ENCODE measurements at regions not wholly inside any gene's neighbourhood (a gene's known extent, or its start where the extent isn't known, plus 50 kb on each side); places are given as distances from the start of the nearest gene placed in this dataset.

- H3K36me3 Mint-ChIP-seq, result peaks cover 22% of the 10 kb centered on the region
- no peak overlapping the region for H3K27ac Mint-ChIP-seq
- TF ChIP-seq, protein P1, sequence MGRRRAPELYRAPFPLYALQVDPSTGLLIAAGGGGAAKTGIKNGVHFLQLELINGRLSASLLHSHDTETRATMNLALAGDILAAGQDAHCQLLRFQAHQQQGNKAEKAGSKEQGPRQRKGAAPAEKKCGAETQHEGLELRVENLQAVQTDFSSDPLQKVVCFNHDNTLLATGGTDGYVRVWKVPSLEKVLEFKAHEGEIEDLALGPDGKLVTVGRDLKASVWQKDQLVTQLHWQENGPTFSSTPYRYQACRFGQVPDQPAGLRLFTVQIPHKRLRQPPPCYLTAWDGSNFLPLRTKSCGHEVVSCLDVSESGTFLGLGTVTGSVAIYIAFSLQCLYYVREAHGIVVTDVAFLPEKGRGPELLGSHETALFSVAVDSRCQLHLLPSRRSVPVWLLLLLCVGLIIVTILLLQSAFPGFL (CRISPR knock-in tag; IDR thresholded peaks at IDR 0.05; ENCODE audit: borderline replicate concordance), result no peak
- TF ChIP-seq NR3C1 (CRISPR knock-in tag; conservative IDR thresholded peaks at IDR 0.05; ENCODE audit: low read depth) (no peak), ZNF232 (CRISPR knock-in tag; IDR thresholded peaks at IDR 0.05) (no peak), KAT7 (CRISPR knock-in tag; IDR thresholded peaks at IDR 0.05; ENCODE audit: borderline replicate concordance) (no peak), E2F4 (CRISPR knock-in tag; IDR thresholded peaks at IDR 0.05; ENCODE audit: borderline replicate concordance, low read depth) (no peak), IRF2 (CRISPR knock-in tag; IDR thresholded peaks at IDR 0.05; ENCODE audit: borderline replicate concordance, low read depth) (no peak), ATF6 (CRISPR knock-in tag; IDR thresholded peaks at IDR 0.05) (no peak)
- TF ChIP-seq, protein P2, sequence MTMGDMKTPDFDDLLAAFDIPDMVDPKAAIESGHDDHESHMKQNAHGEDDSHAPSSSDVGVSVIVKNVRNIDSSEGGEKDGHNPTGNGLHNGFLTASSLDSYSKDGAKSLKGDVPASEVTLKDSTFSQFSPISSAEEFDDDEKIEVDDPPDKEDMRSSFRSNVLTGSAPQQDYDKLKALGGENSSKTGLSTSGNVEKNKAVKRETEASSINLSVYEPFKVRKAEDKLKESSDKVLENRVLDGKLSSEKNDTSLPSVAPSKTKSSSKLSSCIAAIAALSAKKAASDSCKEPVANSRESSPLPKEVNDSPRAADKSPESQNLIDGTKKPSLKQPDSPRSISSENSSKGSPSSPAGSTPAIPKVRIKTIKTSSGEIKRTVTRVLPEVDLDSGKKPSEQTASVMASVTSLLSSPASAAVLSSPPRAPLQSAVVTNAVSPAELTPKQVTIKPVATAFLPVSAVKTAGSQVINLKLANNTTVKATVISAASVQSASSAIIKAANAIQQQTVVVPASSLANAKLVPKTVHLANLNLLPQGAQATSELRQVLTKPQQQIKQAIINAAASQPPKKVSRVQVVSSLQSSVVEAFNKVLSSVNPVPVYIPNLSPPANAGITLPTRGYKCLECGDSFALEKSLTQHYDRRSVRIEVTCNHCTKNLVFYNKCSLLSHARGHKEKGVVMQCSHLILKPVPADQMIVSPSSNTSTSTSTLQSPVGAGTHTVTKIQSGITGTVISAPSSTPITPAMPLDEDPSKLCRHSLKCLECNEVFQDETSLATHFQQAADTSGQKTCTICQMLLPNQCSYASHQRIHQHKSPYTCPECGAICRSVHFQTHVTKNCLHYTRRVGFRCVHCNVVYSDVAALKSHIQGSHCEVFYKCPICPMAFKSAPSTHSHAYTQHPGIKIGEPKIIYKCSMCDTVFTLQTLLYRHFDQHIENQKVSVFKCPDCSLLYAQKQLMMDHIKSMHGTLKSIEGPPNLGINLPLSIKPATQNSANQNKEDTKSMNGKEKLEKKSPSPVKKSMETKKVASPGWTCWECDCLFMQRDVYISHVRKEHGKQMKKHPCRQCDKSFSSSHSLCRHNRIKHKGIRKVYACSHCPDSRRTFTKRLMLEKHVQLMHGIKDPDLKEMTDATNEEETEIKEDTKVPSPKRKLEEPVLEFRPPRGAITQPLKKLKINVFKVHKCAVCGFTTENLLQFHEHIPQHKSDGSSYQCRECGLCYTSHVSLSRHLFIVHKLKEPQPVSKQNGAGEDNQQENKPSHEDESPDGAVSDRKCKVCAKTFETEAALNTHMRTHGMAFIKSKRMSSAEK (CRISPR knock-in tag; IDR thresholded peaks at IDR 0.05; ENCODE audit: borderline replicate concordance), result no peak
- no peak for DNase-seq (ENCODE audit: low spot score)
- no peak for ATAC-seq
- CTCF ChIA-PET, result no interaction called here
- POLR2A ChIA-PET, result no interaction called here
- H3K27me3 Mint-ChIP-seq (ENCODE audit: low read depth), result peaks cover 4% of the 10 kb centered on the region; the same call in 1 of the 2 replicates
- H3K9me3 Mint-ChIP-seq, result peaks cover 35% of the 10 kb centered on the region
- H3K4me3 Mint-ChIP-seq, result no peak overlapping the region
- H3K4me1 Mint-ChIP-seq, result no peaks in the 10 kb centered on the region
These were observed 189.7 kb upstream of the ADCY1 start for GRCh38 chr7:45384499-45384898.

- DNase-seq (ENCODE audit: low spot score) (no peak), ATAC-seq (no peak)
- ChIA-PET CTCF (no interaction called here), POLR2A (no interaction called here)
- Mint-ChIP-seq H3K27me3 (ENCODE audit: low read depth) (0 out of 2 replicates have a peak, but pooled peaks cover 4% of the 10 kb centered on the region), H3K36me3 (peaks cover 18% of the 10 kb centered on the region), H3K27ac (no peak overlapping the region), H3K4me1 (no peaks in the 10 kb centered on the region), H3K4me3 (no peak overlapping the region), H3K9me3 (peaks cover 34% of the 10 kb centered on the region)
- TF ChIP-seq, protein P3, sequence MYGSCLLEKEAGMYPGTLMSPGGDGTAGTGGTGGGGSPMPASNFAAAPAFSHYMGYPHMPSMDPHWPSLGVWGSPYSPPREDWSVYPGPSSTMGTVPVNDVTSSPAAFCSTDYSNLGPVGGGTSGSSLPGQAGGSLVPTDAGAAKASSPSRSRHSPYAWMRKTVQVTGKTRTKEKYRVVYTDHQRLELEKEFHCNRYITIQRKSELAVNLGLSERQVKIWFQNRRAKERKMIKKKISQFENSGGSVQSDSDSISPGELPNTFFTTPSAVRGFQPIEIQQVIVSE (CRISPR knock-in tag; IDR thresholded peaks at IDR 0.05; ENCODE audit: borderline replicate concordance), result no peak
- TF ChIP-seq OVOL2 (CRISPR knock-in tag; IDR thresholded peaks at IDR 0.05; ENCODE audit: borderline replicate concordance) (no peak), AFF4 (CRISPR knock-in tag; IDR thresholded peaks at IDR 0.05; ENCODE audit: borderline replicate concordance) (no peak), ZNF219 (CRISPR knock-in tag; IDR thresholded peaks at IDR 0.05; ENCODE audit: borderline replicate concordance) (no peak), SOX15 (CRISPR knock-in tag; IDR thresholded peaks at IDR 0.05) (no peak), RORB (CRISPR knock-in tag; IDR thresholded peaks at IDR 0.05) (no peak), ATF1 (CRISPR knock-in tag; IDR thresholded peaks at IDR 0.05) (no peak), CREB1 (CRISPR knock-in tag; IDR thresholded peaks at IDR 0.05) (no peak), NFE2L1 (CRISPR knock-in tag; IDR thresholded peaks at IDR 0.05) (no peak)
- TF ChIP-seq, protein P4, sequence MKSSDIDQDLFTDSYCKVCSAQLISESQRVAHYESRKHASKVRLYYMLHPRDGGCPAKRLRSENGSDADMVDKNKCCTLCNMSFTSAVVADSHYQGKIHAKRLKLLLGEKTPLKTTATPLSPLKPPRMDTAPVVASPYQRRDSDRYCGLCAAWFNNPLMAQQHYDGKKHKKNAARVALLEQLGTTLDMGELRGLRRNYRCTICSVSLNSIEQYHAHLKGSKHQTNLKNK (CRISPR knock-in tag; IDR thresholded peaks at IDR 0.05), result no peak
- TF ChIP-seq, protein P5, sequence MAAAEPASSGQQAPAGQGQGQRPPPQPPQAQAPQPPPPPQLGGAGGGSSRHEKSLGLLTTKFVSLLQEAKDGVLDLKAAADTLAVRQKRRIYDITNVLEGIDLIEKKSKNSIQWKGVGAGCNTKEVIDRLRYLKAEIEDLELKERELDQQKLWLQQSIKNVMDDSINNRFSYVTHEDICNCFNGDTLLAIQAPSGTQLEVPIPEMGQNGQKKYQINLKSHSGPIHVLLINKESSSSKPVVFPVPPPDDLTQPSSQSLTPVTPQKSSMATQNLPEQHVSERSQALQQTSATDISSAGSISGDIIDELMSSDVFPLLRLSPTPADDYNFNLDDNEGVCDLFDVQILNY (CRISPR knock-in tag; IDR thresholded peaks at IDR 0.05), result no peak
These were observed 186.3 kb upstream of the ADCY1 start for GRCh38 chr7:45387837-45388236.

All from WTC11 (cell line).